ENCODE measurements at regions not wholly inside any gene's neighbourhood (a gene's known extent, or its start where the extent isn't known, plus 50 kb on each side); places are given as distances from the start of the nearest gene placed in this dataset.

GRCh38 chr9:78559449-78559885, 262.5 kb downstream of the PSAT1 start:
- Histone ChIP-seq H3K4me3 (no peak overlapping the region), H3K27me3 (no peaks in the 10 kb centered on the region), H3K4me1 (no peaks in the 10 kb centered on the region), H3K27ac (no peak overlapping the region), H3K9me3 (no peaks in the 10 kb centered on the region), H3K36me3 (ENCODE audit: low read depth, missing control alignments) (no peaks in the 10 kb centered on the region)
- TF ChIP-seq POLR2A (IDR thresholded peaks at IDR 0.05) (no peak), CTCF (IDR thresholded peaks at IDR 0.05) (no peak)
- no peak for DNase-seq
- intact Hi-C loops (cut with DNase I; ENCODE audit: low total_unique reads), result no loop called here
- 78 to 88% methylated on average over 3 of the region's 3 CpGs for WGBS, 2 donors

GRCh38 chr9:78562021-78562420, 265.1 kb downstream of the PSAT1 start:
- H3K27me3 ChIP-seq, result no peaks in the 10 kb centered on the region
- H3K4me3 ChIP-seq, result no peak overlapping the region
- H3K27ac ChIP-seq, result no peak overlapping the region
- TF ChIP-seq CTCF (IDR thresholded peaks at IDR 0.05) (no peak), POLR2A (IDR thresholded peaks at IDR 0.05) (no peak)
- H3K9me3 ChIP-seq, result no peaks in the 10 kb centered on the region
- WGBS, 2 donors, result 64 to 75% methylated on average over 1 of the region's 1 CpG
- no peaks in the 10 kb centered on the region for H3K4me1 ChIP-seq
- DNase-seq, result no peak
- H3K36me3 ChIP-seq (ENCODE audit: low read depth, missing control alignments), result no peaks in the 10 kb centered on the region
- intact Hi-C loops (cut with DNase I; ENCODE audit: low total_unique reads), result no loop called here

- Histone ChIP-seq H3K9me3 (no peaks in the 10 kb centered on the region), H3K4me3 (no peak overlapping the region), H3K36me3 (ENCODE audit: low read depth, missing control alignments) (no peaks in the 10 kb centered on the region), H3K4me1 (no peaks in the 10 kb centered on the region), H3K27me3 (no peaks in the 10 kb centered on the region), H3K27ac (no peak overlapping the region)
- no peak for DNase-seq
- TF ChIP-seq POLR2A (IDR thresholded peaks at IDR 0.05) (no peak), CTCF (IDR thresholded peaks at IDR 0.05) (no peak)
- intact Hi-C loops (cut with DNase I; ENCODE audit: low total_unique reads), result no loop called here
- 83 to 92% methylated on average over 5 of the region's 5 CpGs for WGBS, 2 donors
Measured at GRCh38 chr9:78563269-78563668, 266.3 kb downstream of the PSAT1 start.

GRCh38 chr9:78565481-78565880, 268.6 kb downstream of the PSAT1 start:
- intact Hi-C loops (cut with DNase I; ENCODE audit: low total_unique reads), result no loop called here
- 59 to 65% methylated on average over 5 of the region's 5 CpGs for WGBS, 2 donors
- H3K27ac ChIP-seq, result no peak overlapping the region
- H3K27me3 ChIP-seq, result no peaks in the 10 kb centered on the region
- TF ChIP-seq CTCF (IDR thresholded peaks at IDR 0.05), result no peak
- no peak for TF ChIP-seq POLR2A (IDR thresholded peaks at IDR 0.05)
- H3K4me3 ChIP-seq, result no peak overlapping the region
- no peak for DNase-seq
- H3K36me3 ChIP-seq (ENCODE audit: low read depth, missing control alignments), result no peaks in the 10 kb centered on the region
- no peaks in the 10 kb centered on the region for H3K4me1 ChIP-seq
- no peaks in the 10 kb centered on the region for H3K9me3 ChIP-seq

- no peak for TF ChIP-seq CTCF (IDR thresholded peaks at IDR 0.05)
- no peak for TF ChIP-seq POLR2A (IDR thresholded peaks at IDR 0.05)
- no peaks in the 10 kb centered on the region for H3K9me3 ChIP-seq
- intact Hi-C loops (cut with DNase I; ENCODE audit: low total_unique reads), result no loop called here
- no peak for DNase-seq
- no peaks in the 10 kb centered on the region for H3K4me1 ChIP-seq
- no peaks in the 10 kb centered on the region for H3K36me3 ChIP-seq (ENCODE audit: low read depth, missing control alignments)
- 77 to 85% methylated on average over 2 of the region's 2 CpGs for WGBS, 2 donors
- no peak overlapping the region for H3K4me3 ChIP-seq
- H3K27ac ChIP-seq, result no peak overlapping the region
- no peaks in the 10 kb centered on the region for H3K27me3 ChIP-seq
Measured at GRCh38 chr9:78566521-78566920, 269.6 kb downstream of the PSAT1 start.

All from testis (tissue), 2 donors.